Erythroblast (primary cell): ENCODE measurements at regions not wholly inside any gene's neighbourhood (a gene's known extent, or its start where the extent isn't known, plus 50 kb on each side); places are given as distances from the start of the nearest gene placed in this dataset.

Experiments
- GATA1 ChIP-seq: IDR thresholded peaks from 2 replicates; pipeline ENCODE4 v1.6.1; 2011; ENCODE audit warnings: low read depth, mild to moderate bottlenecking, control low read depth, low read length, moderate library complexity
- POLR2A ChIP-seq: IDR thresholded peaks from 2 replicates; pipeline ENCODE4 v1.6.1; 2011; ENCODE audit warnings: mild to moderate bottlenecking, low read length

DNA sequence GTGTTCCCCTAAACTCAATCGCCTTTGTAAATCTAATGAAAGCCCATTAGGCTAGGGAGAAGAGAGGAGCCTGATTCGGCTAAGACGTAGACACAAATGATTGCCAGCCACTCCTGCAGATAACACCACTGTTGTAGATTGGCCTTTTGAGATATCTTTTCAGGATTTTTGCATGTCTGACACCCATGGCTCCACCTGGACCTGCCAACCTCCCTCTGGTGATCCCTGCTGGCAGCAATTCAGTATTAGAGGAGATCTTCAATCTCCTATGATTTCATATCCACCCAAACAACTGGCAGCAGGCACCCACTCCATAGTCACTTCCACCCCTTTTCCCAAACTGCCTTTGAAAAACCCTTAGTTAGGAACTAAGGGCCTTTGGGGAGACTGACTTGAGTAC is 191.9 kb upstream of the UBL3 start:
- TF ChIP-seq POLR2A: no peak
- TF ChIP-seq GATA1: no peak
